ENCODE measurements at regions not wholly inside any gene's neighbourhood (a gene's known extent, or its start where the extent isn't known, plus 50 kb on each side); places are given as distances from the start of the nearest gene placed in this dataset.
"Not testable (repeated sequence)": the region's sequence is repeated elsewhere in the genome, so short reads cannot be mapped to it uniquely, and the experiment has no call there.

- no peak for DNase-seq
- no peaks in the 10 kb centered on the region for H3K27me3 ChIP-seq
- no peaks in the 10 kb centered on the region for H3K36me3 ChIP-seq
- H3K4me3 ChIP-seq (ENCODE audit: low read depth, low read length), result no peak overlapping the region
- no peak; the same call in 1 of the 2 replicates for TF ChIP-seq CTCF (IDR thresholded peaks at IDR 0.05; ENCODE audit: low read depth, low read length)
- H3K9me3 ChIP-seq, result no peaks in the 10 kb centered on the region
- H3K4me1 ChIP-seq, result no peaks in the 10 kb centered on the region
Observed at GRCh38 chr14:23729720-23730387, 93.7 kb downstream of the DHRS2 start.

GRCh38 chr14:23735394-23735793, 99.2 kb downstream of the DHRS2 start:
- no peaks in the 10 kb centered on the region for H3K36me3 ChIP-seq
- DNase-seq, result no peak
- no peaks in the 10 kb centered on the region for H3K27me3 ChIP-seq
- no peak overlapping the region for H3K4me3 ChIP-seq (ENCODE audit: low read depth, low read length)
- H3K9me3 ChIP-seq, result no peaks in the 10 kb centered on the region
- no peak for TF ChIP-seq CTCF (IDR thresholded peaks at IDR 0.05; ENCODE audit: low read depth, low read length)
- H3K4me1 ChIP-seq, result no peaks in the 10 kb centered on the region

DNA sequence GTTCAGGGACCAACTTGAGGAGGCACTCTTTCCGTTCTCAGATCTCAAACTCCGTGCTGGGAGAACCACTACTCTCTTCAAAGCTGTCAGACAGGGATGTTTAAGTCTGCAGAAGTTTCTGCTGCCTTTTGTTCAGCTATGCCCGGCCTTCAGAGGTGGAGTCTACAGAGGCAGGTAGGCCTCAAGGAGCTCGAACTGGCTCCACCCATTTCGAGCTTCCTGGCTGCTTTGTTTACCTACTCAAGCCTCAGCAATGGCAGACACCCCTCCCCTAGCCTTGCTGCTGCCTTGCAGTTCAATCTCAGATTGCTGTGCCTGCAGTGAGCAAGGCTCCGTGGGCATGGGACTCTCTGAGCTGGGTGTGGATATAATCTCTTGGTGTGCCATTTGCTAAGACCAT, 108.2 kb downstream of the DHRS2 start:
- H3K9me3 ChIP-seq; H3K27me3 ChIP-seq; H3K4me1 ChIP-seq; DNase-seq; H3K36me3 ChIP-seq; H3K4me3 ChIP-seq (ENCODE audit: low read depth, low read length): not testable (repeated sequence)

DNA sequence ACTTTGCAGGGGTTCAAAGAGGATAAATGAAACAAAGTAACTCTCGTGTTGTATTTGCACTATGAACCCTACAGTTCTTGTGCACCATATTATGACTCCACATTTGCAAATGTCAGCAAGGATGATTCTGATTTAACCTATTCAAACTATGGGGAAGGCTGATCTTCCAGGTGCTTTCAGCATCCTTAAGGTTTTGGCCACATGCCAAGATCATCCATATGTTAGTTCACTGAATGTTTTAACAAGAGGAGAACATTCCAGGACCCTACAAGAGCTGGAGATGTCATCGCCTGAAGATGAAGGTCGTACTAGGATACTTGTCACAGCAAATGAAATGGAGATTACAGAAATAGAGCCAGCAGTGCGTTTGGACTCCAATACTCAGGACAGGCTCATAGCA, 114.2 kb downstream of the DHRS2 start:
- H3K4me1 ChIP-seq, result no peaks in the 10 kb centered on the region
- no peaks in the 10 kb centered on the region for H3K36me3 ChIP-seq
- H3K9me3 ChIP-seq, result no peaks in the 10 kb centered on the region
- peaks cover 6% of the 10 kb centered on the region for H3K27me3 ChIP-seq
- H3K4me3 ChIP-seq (ENCODE audit: low read depth, low read length), result no peak overlapping the region
- TF ChIP-seq CTCF (IDR thresholded peaks at IDR 0.05; ENCODE audit: low read depth, low read length), result no peak
- no peak for DNase-seq

DNA sequence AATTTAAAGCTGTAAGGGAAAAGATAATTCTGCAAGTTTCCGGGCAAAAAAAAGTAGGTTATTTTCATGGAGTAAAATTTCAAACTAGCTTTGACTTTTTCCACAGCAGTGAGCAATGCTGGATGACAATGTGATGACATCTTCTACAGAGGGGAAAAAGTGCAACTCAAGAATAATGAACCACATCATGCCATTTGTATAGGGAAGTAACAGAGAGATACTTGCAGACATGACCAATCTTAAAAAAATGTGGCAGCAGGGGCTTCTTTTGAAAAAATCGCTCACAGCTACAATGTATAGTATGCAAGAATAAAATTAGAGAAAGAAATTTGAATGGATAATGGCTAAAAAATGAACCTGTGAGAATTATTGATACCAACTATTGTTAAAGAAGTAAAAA, 115.5 kb downstream of the DHRS2 start:
- Histone ChIP-seq H3K27me3 (peaks cover 6% of the 10 kb centered on the region), H3K4me3 (ENCODE audit: low read depth, low read length) (no peak overlapping the region), H3K4me1 (no peaks in the 10 kb centered on the region), H3K36me3 (no peaks in the 10 kb centered on the region), H3K9me3 (no peaks in the 10 kb centered on the region)
- DNase-seq, result no peak
- TF ChIP-seq CTCF (IDR thresholded peaks at IDR 0.05; ENCODE audit: low read depth, low read length), result no peak

- no peak overlapping the region for H3K4me3 ChIP-seq (ENCODE audit: low read depth, low read length)
Observed at GRCh38 chr14:23763394-23763793, 127.2 kb downstream of the DHRS2 start.

More at GRCh38 chr14:23763394-23763793, 127.2 kb downstream of the DHRS2 start:
- no peaks in the 10 kb centered on the region for H3K9me3 ChIP-seq
- no peak for TF ChIP-seq CTCF (IDR thresholded peaks at IDR 0.05; ENCODE audit: low read depth, low read length)
- DNase-seq, result no peak
- no peaks in the 10 kb centered on the region for H3K27me3 ChIP-seq
- no peaks in the 10 kb centered on the region for H3K4me1 ChIP-seq
- no peaks in the 10 kb centered on the region for H3K36me3 ChIP-seq
